HG02759 (cell line): ENCODE measurements at regions not wholly inside any gene's neighbourhood (a gene's known extent, or its start where the extent isn't known, plus 50 kb on each side); places are given as distances from the start of the nearest gene placed in this dataset.
"Not testable (repeated sequence)": the region's sequence is repeated elsewhere in the genome, so short reads cannot be mapped to it uniquely, and the experiment has no call there.

ENCODE experiments used
- ATAC-seq: cut with Tn5 transposase; IDR thresholded peaks from one replicate; pipeline ENCODE4 v1.9.1; 2021; ENCODE audit warnings: mild to moderate bottlenecking, moderate library complexity; ENCODE audit not compliant: unreplicated experiment

DNA sequence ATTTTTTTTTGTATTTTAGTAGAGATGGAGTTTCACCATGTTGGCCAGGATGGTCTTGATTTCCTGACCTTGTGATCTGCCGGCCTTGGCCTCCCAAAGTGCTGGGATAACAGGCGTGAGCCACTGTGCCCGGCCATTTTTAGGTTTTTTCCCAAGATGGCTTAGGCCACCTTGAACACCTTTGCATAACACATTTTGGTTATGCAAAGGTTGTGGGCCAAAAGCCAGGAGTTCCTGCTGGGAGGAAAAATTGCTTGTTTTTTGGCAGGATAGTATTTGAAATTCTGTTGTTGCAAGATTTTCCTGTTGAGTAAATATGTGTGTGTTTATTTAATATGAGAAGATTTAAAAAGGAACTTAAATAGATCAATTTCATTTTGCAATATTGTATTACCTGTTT is 65.3 kb upstream of the KCNJ18 start:
- not testable (repeated sequence) for ATAC-seq
